ENCODE measurements at regions not wholly inside any gene's neighbourhood (a gene's known extent, or its start where the extent isn't known, plus 50 kb on each side); places are given as distances from the start of the nearest gene placed in this dataset.
"Not testable (repeated sequence)": the region's sequence is repeated elsewhere in the genome, so short reads cannot be mapped to it uniquely, and the experiment has no call there.

GRCh38 chr3:59257506-59257905 is 207.7 kb upstream of the CFAP20DC start:
- DNase-seq (ENCODE audit: low read depth), result no peak

DNA sequence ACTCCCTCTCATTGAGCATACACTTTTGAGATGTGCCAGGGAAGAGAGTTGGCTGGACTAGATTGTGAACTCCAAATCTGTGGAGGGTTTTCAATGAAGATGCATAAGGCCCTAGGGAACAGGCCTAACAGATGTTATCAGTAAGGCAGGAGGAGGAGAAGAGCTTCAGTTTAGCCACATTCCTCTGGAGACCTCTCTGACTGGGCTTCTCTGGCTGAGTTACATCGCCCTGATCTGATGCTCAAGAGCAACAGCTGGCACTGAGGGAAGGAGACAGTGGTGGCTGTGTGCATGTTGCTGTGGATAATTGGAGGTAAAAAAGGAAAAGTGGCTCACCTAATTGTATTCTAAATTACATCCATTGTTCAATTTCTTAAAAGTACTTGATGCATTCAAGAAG is 206.4 kb upstream of the CFAP20DC start:
- DNase-seq (ENCODE audit: low read depth), result no peak

- no peak for DNase-seq (ENCODE audit: low read depth)
These were observed 205.2 kb upstream of the CFAP20DC start for GRCh38 chr3:59254976-59255375.

GRCh38 chr3:59254433-59254832 is 204.6 kb upstream of the CFAP20DC start:
- DNase-seq (ENCODE audit: low read depth), result no peak

DNA sequence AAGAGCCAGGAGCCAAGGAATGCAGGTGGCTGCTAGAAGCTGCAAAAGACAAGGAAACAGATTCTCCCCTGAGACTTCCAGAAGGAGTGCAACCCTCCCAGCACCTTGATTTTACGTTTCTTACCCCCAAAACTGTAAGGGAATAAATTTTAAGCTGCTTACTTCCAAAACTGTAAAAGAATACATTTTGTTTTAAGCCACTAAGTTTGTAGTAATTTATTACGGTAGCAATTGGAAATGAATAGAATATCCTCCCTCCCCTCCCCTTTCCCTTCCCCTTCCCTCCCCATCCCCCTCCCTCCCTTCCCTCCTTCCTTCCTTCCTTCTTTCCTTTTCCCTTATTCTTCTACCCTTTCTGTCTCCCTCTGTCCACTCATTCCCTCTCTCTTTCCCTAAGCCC is 203.7 kb upstream of the CFAP20DC start:
- no peak for DNase-seq (ENCODE audit: low read depth)

GRCh38 chr3:59251869-59252268 is 202.0 kb upstream of the CFAP20DC start:
- DNase-seq (ENCODE audit: low read depth), result peak; percentile 84

GRCh38 chr3:59250600-59250999 is 200.8 kb upstream of the CFAP20DC start:
- no peak for DNase-seq (ENCODE audit: low read depth)

- DNase-seq (ENCODE audit: low read depth), result no peak
These were observed 200.0 kb upstream of the CFAP20DC start for GRCh38 chr3:59249698-59250361.

GRCh38 chr3:59249004-59249403 is 199.2 kb upstream of the CFAP20DC start:
- peak; percentile 41 for DNase-seq (ENCODE audit: low read depth)

- peak; percentile 77 for DNase-seq (ENCODE audit: low read depth)
These were observed 197.6 kb upstream of the CFAP20DC start for GRCh38 chr3:59247402-59247841.

GRCh38 chr3:59246719-59247401 is 197.0 kb upstream of the CFAP20DC start:
- DNase-seq (ENCODE audit: low read depth), result peak; percentile 52

GRCh38 chr3:59245859-59246501 is 196.2 kb upstream of the CFAP20DC start:
- peak; percentile 94 for DNase-seq (ENCODE audit: low read depth)

- DNase-seq (ENCODE audit: low read depth), result peak; percentile 85
These were observed 195.6 kb upstream of the CFAP20DC start for GRCh38 chr3:59245300-59245858.

DNA sequence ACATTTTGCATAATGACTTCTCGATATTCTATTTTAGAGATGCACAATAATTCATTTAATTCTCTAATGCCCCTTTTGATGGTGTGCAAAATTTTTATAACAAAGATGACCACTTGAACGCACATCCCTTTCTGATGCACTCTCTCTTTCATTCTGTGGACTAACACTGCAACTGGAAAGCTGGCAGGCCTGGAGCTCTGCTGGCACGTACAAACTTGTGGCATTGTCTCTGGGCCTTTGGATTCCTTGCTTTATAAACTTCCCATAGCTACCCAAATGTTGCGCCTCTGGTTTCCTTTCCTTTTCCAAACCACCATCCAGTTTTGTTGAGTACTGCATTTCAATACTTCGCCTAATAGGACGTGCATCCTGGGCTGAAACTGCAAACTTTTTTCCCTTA is 194.5 kb upstream of the CFAP20DC start:
- DNase-seq (ENCODE audit: low read depth), result no peak

DNA sequence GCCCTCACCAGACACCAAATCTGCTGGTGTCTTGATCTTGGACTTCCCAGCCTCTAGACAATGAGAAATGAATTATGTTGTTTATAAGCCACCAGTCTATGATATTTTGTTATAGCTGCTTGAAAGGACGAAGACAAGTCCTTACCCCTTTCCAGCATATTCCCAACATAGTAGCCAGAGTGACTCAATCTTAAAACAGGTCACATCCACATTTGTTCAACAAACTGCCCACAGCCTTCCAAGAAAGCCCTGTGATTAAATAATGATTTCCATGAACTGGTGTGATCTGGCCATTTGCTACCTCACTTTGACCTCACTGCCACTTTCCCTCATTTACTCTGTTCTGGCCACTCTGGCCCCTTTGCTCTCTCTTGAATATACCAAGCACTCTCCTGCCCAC is 193.7 kb upstream of the CFAP20DC start:
- peak; percentile 51 for DNase-seq (ENCODE audit: low read depth)

DNA sequence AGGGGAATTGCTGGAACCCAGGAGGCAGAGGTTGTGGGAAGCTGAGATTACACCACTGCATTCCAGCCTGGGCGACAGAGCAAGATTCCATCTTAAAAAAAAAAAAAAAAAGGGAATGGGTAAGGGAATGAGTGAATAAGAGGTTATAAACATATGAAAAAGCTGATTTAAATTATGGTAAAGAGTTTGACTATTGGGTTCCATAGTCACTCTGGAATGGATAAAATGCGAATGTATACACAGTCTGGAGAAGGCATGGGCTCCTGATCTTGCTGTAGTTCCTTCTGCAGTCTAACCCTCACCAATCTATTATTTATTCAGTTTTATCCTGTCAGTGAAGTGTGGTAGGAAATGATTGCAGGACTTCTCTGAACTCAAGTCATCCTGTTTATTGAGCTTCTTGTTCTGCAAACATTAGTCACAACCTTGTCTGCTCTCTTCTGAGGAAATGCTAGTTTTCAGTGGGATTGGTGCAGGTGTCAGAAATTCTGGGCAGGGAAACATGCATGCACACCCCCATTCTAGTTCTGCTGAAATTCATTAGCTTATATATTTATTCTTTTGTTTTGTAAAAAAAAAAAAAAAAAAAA is 190.9 kb upstream of the CFAP20DC start:
- peak; percentile 26 for DNase-seq (ENCODE audit: low read depth)

- DNase-seq (ENCODE audit: low read depth), result peak; percentile 83
These were observed 187.3 kb upstream of the CFAP20DC start for GRCh38 chr3:59237121-59237520.

- DNase-seq (ENCODE audit: low read depth), result no peak
These were observed 185.8 kb upstream of the CFAP20DC start for GRCh38 chr3:59235634-59236012.

- DNase-seq (ENCODE audit: low read depth), result no peak
These were observed 185.2 kb upstream of the CFAP20DC start for GRCh38 chr3:59234884-59235633.

GRCh38 chr3:59230379-59230778 is 180.6 kb upstream of the CFAP20DC start:
- not testable (repeated sequence) for DNase-seq (ENCODE audit: low read depth)

- DNase-seq (ENCODE audit: low read depth), result no peak
These were observed 164.0 kb upstream of the CFAP20DC start for GRCh38 chr3:59213860-59214259.
